GM18868 (cell line): ENCODE measurements at regions not wholly inside any gene's neighbourhood (a gene's known extent, or its start where the extent isn't known, plus 50 kb on each side); places are given as distances from the start of the nearest gene placed in this dataset.

Experiments
- ATAC-seq: cut with Tn5 transposase; IDR thresholded peaks from one replicate; pipeline ENCODE4 v1.9.1; 2021; ENCODE audit warnings: mild to moderate bottlenecking, moderate library complexity; ENCODE audit not compliant: unreplicated experiment

GRCh38 chr11:134882671-134883297 is 470.7 kb upstream of the B3GAT1 start:
- ATAC-seq: no peak

- no peak for ATAC-seq
These were observed 470.1 kb upstream of the B3GAT1 start for GRCh38 chr11:134882141-134882540.

GRCh38 chr11:134880788-134881187 is 468.7 kb upstream of the B3GAT1 start:
- no peak for ATAC-seq

- no peak for ATAC-seq
These were observed 467.9 kb upstream of the B3GAT1 start for GRCh38 chr11:134879931-134880330.

- no peak for ATAC-seq
These were observed 467.3 kb upstream of the B3GAT1 start for GRCh38 chr11:134879341-134879740.

GRCh38 chr11:134878785-134879184 is 466.7 kb upstream of the B3GAT1 start:
- no peak for ATAC-seq

GRCh38 chr11:134876226-134876625 is 464.2 kb upstream of the B3GAT1 start:
- ATAC-seq: no peak

GRCh38 chr11:134866981-134867675 is 455.1 kb upstream of the B3GAT1 start:
- ATAC-seq: no peak

GRCh38 chr11:134866215-134866614 is 454.2 kb upstream of the B3GAT1 start:
- ATAC-seq: no peak

GRCh38 chr11:134864968-134865305 is 452.9 kb upstream of the B3GAT1 start:
- ATAC-seq: no peak

GRCh38 chr11:134864233-134864967 is 452.4 kb upstream of the B3GAT1 start:
- no peak for ATAC-seq

GRCh38 chr11:134863294-134863693 is 451.3 kb upstream of the B3GAT1 start:
- ATAC-seq: no peak

- ATAC-seq: no peak
These were observed 450.6 kb upstream of the B3GAT1 start for GRCh38 chr11:134862587-134863195.

GRCh38 chr11:134862105-134862502 is 450.1 kb upstream of the B3GAT1 start:
- ATAC-seq: no peak

GRCh38 chr11:134861490-134862104 is 449.6 kb upstream of the B3GAT1 start:
- ATAC-seq: no peak

- ATAC-seq: no peak
These were observed 446.9 kb upstream of the B3GAT1 start for GRCh38 chr11:134858783-134859480.

- no peak for ATAC-seq
These were observed 445.0 kb upstream of the B3GAT1 start for GRCh38 chr11:134857035-134857434.

- no peak for ATAC-seq
These were observed 444.3 kb upstream of the B3GAT1 start for GRCh38 chr11:134856056-134856971.
